ENCODE measurements at regions not wholly inside any gene's neighbourhood (a gene's known extent, or its start where the extent isn't known, plus 50 kb on each side); places are given as distances from the start of the nearest gene placed in this dataset.
A peak's percentile ranks its signal among the peaks of the same experiment; 100 is the strongest.
"Not testable (repeated sequence)": the region's sequence is repeated elsewhere in the genome, so short reads cannot be mapped to it uniquely, and the experiment has no call there.

DNA sequence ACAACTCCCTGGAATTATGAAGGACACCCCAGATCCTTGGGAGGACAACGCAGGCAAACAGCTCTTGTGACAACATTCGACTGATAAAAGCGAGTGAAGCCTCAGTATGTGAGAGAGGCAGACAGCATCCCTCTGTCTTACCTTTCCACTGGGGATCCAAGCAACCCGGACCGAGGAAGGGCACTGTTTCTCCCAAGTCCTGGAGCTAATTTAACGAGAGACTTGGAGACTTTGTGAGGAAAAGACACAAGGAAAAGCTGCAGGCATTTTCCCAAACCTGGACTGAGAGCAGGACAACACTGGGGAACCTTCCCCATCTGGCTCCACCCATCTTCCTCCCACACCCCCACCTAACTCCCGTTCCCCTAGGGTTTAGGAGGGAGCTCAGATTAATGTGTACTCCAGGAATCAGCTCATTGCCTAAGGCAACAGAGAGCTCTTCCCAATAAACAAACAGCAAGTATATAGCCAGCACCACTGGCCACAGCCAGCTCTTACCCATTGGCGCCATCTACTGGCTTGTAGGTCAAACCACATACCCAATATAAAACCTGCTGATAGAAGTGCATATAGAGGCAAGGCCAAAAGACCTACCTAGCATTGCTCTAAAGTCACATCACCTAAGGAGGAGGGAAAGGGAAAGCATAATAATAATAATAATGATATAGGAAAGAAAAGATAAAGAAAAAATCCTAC lies 76.7 kb upstream of the NEK3 start:
- DNase-seq (ENCODE audit: low read depth) (peak; percentile 58), FAIRE-seq (peak; percentile 58)
- not testable (repeated sequence) for H3K27me3 ChIP-seq (ENCODE audit: control insufficient read depth, insufficient read depth, low read length); H3K36me3 ChIP-seq (ENCODE audit: control insufficient read depth, insufficient read depth, low read length); H3K4me3 ChIP-seq (ENCODE audit: low read depth, low read length)
- TF ChIP-seq, protein P1, sequence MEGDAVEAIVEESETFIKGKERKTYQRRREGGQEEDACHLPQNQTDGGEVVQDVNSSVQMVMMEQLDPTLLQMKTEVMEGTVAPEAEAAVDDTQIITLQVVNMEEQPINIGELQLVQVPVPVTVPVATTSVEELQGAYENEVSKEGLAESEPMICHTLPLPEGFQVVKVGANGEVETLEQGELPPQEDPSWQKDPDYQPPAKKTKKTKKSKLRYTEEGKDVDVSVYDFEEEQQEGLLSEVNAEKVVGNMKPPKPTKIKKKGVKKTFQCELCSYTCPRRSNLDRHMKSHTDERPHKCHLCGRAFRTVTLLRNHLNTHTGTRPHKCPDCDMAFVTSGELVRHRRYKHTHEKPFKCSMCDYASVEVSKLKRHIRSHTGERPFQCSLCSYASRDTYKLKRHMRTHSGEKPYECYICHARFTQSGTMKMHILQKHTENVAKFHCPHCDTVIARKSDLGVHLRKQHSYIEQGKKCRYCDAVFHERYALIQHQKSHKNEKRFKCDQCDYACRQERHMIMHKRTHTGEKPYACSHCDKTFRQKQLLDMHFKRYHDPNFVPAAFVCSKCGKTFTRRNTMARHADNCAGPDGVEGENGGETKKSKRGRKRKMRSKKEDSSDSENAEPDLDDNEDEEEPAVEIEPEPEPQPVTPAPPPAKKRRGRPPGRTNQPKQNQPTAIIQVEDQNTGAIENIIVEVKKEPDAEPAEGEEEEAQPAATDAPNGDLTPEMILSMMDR (IDR thresholded peaks at IDR 0.05; ENCODE audit: insufficient read depth, low read length, severe bottlenecking) = peak; percentile 58

DNA sequence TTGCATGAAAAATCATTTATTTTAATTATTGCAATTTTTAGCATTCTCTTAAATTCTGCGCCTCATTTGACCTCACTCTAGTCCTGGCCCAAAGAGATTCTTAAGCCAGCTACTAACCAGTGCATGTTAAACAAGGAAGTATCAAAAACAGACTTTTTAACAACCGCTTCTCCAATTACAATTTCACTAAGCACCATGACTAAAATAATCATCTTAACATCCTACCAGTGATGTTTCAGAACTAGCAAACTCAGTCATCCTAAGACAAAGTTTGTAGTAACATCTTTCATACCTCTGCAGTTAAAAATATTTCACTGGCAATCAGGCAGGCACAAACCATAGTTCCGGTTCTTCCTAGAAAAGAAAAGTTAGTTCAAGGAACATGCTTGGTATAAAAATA lies 75.5 kb upstream of the NEK3 start:
- H3K36me3 ChIP-seq (ENCODE audit: control insufficient read depth, insufficient read depth, low read length); H3K27me3 ChIP-seq (ENCODE audit: control insufficient read depth, insufficient read depth, low read length); DNase-seq (ENCODE audit: low read depth); H3K4me3 ChIP-seq (ENCODE audit: low read depth, low read length); FAIRE-seq: not testable (repeated sequence)

DNA sequence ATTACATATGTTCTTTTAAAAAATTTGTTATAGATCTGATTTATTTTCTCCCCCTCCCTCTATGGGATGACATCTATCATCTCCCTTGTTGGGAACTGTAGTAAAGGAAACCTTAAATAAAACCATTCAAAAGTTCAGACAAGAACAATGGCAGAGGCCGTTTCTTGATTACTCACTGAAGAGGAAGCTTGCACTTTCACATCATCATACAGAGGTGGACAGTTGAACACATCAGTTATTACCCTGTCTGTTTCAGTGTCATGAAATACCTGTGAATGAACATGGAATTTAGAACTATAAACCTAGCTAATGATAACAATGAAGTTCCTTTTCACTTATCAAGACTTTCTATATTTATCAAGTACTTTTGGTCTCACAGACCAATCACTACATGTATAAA lies 63.7 kb upstream of the NEK3 start:
- H3K4me3 ChIP-seq (ENCODE audit: low read depth, low read length); H3K27me3 ChIP-seq (ENCODE audit: control insufficient read depth, insufficient read depth, low read length); DNase-seq (ENCODE audit: low read depth); H3K36me3 ChIP-seq (ENCODE audit: control insufficient read depth, insufficient read depth, low read length); FAIRE-seq: not testable (repeated sequence)

DNA sequence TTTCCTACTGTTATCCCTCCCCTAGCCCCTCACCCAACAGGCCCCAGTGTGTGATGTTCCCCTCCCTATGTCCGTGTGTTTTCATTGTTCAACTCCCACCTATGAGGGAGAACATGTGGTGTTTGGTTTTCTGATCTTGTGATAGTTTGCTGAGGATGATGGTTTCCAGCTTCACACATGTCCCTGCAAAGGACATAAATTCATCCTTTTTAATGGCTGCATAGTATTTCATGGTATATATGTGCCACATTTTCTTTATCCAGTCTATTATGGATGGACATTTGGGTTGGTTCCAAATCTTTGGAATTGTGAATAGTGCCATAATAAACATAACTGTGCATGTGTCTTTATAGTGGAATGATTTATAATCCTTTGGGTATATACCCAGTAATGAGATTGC lies 54.5 kb upstream of the NEK3 start:
- H3K36me3 ChIP-seq (ENCODE audit: control insufficient read depth, insufficient read depth, low read length); H3K27me3 ChIP-seq (ENCODE audit: control insufficient read depth, insufficient read depth, low read length); DNase-seq (ENCODE audit: low read depth); H3K4me3 ChIP-seq (ENCODE audit: low read depth, low read length); FAIRE-seq: not testable (repeated sequence)

DNA sequence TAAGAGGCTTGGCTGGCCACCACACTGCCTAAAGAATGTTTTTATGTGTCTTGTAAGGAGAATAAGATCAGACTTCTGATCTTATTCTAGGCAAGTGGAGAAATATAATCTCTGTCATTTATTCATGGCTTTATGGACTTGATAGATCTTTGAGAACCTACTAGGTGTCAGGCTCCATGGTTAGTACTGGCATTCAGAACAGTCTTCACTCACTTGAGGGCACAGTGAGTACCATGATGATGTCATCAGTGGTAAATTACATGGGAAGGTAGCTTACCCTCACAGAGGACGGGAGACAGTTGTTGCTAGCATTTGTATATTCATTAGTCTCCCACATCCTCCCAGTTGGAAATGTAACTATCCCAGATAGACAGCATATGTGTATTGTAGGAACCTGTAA lies 53.5 kb upstream of the NEK3 start:
- not testable (repeated sequence) for H3K4me3 ChIP-seq (ENCODE audit: low read depth, low read length); H3K27me3 ChIP-seq (ENCODE audit: control insufficient read depth, insufficient read depth, low read length); FAIRE-seq; DNase-seq (ENCODE audit: low read depth); H3K36me3 ChIP-seq (ENCODE audit: control insufficient read depth, insufficient read depth, low read length)

DNA sequence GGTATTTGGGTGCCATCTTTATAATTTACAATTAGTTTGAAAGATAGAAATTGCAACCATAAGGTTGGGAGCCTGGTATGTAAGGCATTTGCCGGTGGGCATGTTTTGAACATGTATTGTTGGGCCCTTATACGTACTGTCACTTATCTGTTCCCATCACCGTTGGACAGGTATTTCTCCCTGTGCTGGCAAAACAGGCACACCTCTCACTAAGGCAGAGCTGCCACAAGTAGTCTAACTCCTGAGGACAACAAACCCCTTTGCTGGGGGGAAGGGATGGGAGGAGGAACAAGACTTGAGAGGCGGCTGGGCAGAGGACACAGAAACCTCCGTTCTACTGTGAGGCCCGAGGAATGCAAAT lies 52.0 kb upstream of the NEK3 start:
- not testable (repeated sequence) for H3K27me3 ChIP-seq (ENCODE audit: control insufficient read depth, insufficient read depth, low read length); FAIRE-seq; H3K4me3 ChIP-seq (ENCODE audit: low read depth, low read length); H3K36me3 ChIP-seq (ENCODE audit: control insufficient read depth, insufficient read depth, low read length); DNase-seq (ENCODE audit: low read depth)

DNA sequence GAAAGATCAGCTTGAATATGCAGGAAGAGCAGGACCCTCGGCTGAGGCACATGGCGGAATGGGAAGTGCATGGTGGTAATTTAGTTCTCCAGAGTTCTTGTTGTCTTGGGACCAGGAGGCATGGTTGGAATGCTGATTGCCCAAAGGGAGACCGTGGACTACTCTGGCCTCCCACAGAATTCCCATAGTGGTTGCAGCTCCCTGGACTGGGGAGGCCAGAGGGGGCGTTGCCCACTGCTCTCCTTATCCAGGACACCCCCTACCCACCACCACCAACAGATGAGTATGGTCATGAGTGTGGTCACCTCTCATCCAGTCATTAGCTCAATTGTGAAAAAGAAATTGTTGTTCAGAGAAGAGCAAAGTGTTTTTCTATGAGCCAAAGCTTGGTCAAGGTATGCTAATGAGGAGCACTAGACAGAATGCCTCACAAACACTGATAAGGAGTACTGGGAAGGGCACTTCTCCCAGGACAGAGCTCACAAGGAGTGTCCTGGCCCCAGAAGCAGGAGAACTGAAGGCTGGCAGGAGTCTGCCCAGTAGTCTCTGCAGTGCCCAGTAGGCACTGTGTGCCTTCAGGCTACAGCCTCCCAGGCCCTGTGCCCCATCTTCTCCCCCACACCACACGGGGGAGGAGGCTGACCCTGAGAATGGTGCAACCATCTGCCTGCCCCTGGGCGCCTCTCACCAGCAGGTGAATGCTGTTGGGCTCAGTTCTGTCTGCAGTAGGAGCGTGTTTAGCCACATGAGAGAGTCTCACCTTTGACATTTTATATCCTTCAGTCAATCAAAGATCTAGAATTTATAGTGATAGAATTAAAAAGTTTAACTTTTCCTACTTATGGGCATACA lies 51.4 kb upstream of the NEK3 start:
- FAIRE-seq; H3K36me3 ChIP-seq (ENCODE audit: control insufficient read depth, insufficient read depth, low read length); DNase-seq (ENCODE audit: low read depth); H3K4me3 ChIP-seq (ENCODE audit: low read depth, low read length); H3K27me3 ChIP-seq (ENCODE audit: control insufficient read depth, insufficient read depth, low read length): not testable (repeated sequence)

Data from bronchial epithelial cell (primary cell).